Activated CD4-positive, CD25-positive, alpha-beta regulatory T cell treated with anti-CD3 and anti-CD28 coated beads, Interleukin-2, amount 50 U/mL, for 72 hours (primary cell): ENCODE measurements at regions not wholly inside any gene's neighbourhood (a gene's known extent, or its start where the extent isn't known, plus 50 kb on each side); places are given as distances from the start of the nearest gene placed in this dataset.
"Not testable (repeated sequence)": the region's sequence is repeated elsewhere in the genome, so short reads cannot be mapped to it uniquely, and the experiment has no call there.

Experiments used
- DNase-seq: peaks from one replicate; pipeline ENCODE4 v3.0.0; 2021

- DNase-seq, result no peak
Observed at GRCh38 chr7:112981966-112982365, 104.7 kb downstream of the GPR85 start.

GRCh38 chr7:112979055-112979454 lies 107.6 kb downstream of the GPR85 start:
- DNase-seq, result not testable (repeated sequence)

- not testable (repeated sequence) for DNase-seq
Observed at GRCh38 chr7:112977244-112977955, 109.2 kb downstream of the GPR85 start.

GRCh38 chr7:112970771-112971170 lies 115.9 kb downstream of the GPR85 start:
- no peak for DNase-seq

GRCh38 chr7:112969946-112970345 lies 116.7 kb downstream of the GPR85 start:
- DNase-seq, result no peak

GRCh38 chr7:112965506-112965905 lies 121.1 kb downstream of the GPR85 start:
- DNase-seq, result no peak

- DNase-seq, result no peak
Observed at GRCh38 chr7:112963634-112964033, 123.0 kb downstream of the GPR85 start.

GRCh38 chr7:112962815-112963214 lies 123.8 kb downstream of the GPR85 start:
- DNase-seq, result no peak

- DNase-seq, result no peak
Observed at GRCh38 chr7:112959276-112959675, 127.4 kb downstream of the GPR85 start.

- no peak for DNase-seq
Observed at GRCh38 chr7:112958775-112959174, 127.9 kb downstream of the GPR85 start.

- DNase-seq, result no peak
Observed at GRCh38 chr7:112957901-112958300, 128.7 kb downstream of the GPR85 start.

- DNase-seq, result not testable (repeated sequence)
Observed at GRCh38 chr7:112953031-112953430, 133.6 kb downstream of the GPR85 start.

- no peak for DNase-seq
Observed at GRCh38 chr7:112951070-112951469, 135.6 kb downstream of the GPR85 start.

GRCh38 chr7:112949682-112950081 lies 136.9 kb downstream of the GPR85 start:
- DNase-seq, result not testable (repeated sequence)

- DNase-seq, result no peak
Observed at GRCh38 chr7:112946350-112946749, 140.3 kb downstream of the GPR85 start.

GRCh38 chr7:112945046-112945445 lies 141.6 kb downstream of the GPR85 start:
- no peak for DNase-seq

GRCh38 chr7:112942981-112943380 lies 143.6 kb downstream of the GPR85 start:
- DNase-seq, result no peak

GRCh38 chr7:112942125-112942524 lies 144.5 kb downstream of the GPR85 start:
- not testable (repeated sequence) for DNase-seq

GRCh38 chr7:112940314-112940732 lies 146.3 kb downstream of the GPR85 start:
- no peak for DNase-seq

- peak; percentile 97 for DNase-seq
Observed at GRCh38 chr7:112939574-112940313, 146.9 kb downstream of the GPR85 start.

GRCh38 chr7:112938863-112939573 lies 147.6 kb downstream of the GPR85 start:
- no peak for DNase-seq

- no peak for DNase-seq
Observed at GRCh38 chr7:112937651-112938415, 147.6 kb upstream of the TMEM168 start.

- no peak for DNase-seq
Observed at GRCh38 chr7:112933598-112933997, 143.4 kb upstream of the TMEM168 start.
